GM18951 (cell line): ENCODE measurements at regions not wholly inside any gene's neighbourhood (a gene's known extent, or its start where the extent isn't known, plus 50 kb on each side); places are given as distances from the start of the nearest gene placed in this dataset.

Experiments used
- POLR2A ChIP-seq: IDR thresholded peaks from 4 replicates; pipeline ENCODE4 v1.6.1; 2011; ENCODE audit warnings: mild to moderate bottlenecking; ENCODE audit not compliant: insufficient read length, insufficient read depth; ENCODE audit errors: extremely low read depth
- in situ Hi-C: fragments of 300-500 bp; cut with MboI; formaldehyde crosslinking; loops from one replicate; pipeline ENCODE4 v1.12.0; 2022; ENCODE audit warnings: low sequenced_read_pairs, mixed read lengths, inconsistent platforms; ENCODE audit not compliant: unreplicated experiment

DNA sequence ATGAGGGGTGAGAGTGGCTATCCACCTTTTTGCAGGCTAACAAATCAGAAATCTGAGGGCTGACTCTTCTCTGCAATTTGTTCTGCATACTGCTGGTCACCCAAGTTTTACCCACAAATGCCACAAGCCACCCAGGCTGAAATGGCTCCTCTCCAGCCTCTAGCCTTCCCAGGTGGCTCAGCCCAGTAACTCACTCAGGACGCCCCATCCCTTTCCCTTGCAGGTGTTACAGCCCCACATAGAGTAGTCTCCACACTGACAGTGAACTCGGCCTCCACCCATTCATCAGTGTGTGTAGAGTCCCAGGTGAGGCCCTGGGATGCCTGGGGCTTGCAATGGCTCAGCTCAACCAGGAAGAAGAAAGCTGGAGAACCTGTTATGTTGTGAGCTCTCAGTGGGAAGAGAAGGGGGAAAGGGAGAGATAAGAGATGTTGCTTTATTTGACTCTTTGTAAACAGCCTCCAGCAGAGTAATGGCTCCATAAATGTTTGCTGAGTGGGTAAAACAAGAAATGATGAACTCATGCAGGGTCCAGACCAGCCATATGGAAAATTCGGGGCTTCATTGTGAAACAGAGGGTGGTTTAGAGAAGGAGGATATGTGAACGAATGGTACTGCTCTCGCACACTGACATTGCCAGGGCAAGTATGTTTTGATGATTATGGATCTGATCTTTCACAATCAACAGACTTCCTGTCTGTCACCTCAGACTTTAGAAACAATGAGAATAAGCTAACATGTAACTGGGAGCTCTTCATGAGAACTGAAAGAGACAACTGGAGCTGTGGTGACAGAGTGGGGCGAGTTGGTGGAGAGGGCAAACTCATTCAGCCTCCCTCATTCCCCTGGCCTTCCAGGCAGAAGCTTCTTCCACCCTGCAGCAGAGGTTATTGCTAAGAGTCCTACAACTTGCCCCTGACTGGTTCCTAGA is 74.2 kb upstream of the RFC3 start:
- no peak for TF ChIP-seq POLR2A
- in situ Hi-C loops, result no loop called here

GRCh38 chr13:33744589-33745369 is 73.2 kb upstream of the RFC3 start:
- in situ Hi-C loops, result no loop called here
- no peak for TF ChIP-seq POLR2A

GRCh38 chr13:33745370-33746324 is 72.3 kb upstream of the RFC3 start:
- TF ChIP-seq POLR2A, result no peak
- in situ Hi-C loops, result no loop called here

- no peak for TF ChIP-seq POLR2A
- in situ Hi-C loops, result no loop called here
Measured at GRCh38 chr13:33746867-33747266, 71.1 kb upstream of the RFC3 start.

DNA sequence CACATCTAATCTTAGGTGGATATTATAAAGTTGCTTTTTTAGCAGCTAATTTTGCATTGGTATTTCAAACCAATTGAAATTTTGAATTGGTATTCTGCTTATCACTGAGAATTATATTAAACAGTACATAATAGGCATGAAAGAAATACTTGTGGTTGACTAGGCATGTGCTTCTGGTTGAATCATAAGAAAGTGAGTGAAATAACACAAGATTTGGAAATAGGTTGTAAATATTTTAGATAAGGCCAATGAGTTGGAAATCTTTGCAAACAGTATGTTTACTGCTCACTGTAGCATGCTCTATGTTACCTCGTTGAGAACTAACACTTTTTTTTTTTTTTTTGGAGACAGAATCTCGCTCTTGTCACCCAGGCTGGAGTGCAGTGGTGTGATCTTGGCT is 66.8 kb upstream of the RFC3 start:
- no peak for TF ChIP-seq POLR2A
- in situ Hi-C loops, result no loop called here

DNA sequence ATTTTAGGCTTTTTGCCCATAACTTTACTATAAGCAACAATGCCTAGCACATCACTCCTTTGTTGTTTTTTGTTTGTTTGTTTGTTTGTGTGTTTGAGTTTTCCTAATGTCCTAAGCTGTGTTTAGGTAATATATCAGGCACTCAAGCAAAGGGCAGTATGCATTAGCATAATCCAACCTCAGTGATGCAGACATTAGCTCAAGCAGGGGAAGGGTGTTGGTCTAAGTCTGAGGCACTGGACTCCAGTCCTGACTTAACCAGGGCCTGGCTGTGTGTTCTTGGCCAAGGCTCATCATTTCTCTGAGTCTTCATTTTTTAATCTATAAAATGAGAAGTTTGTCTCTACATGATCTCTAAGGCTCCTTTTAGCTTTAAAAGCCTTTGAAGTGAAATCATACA is 65.9 kb upstream of the RFC3 start:
- no peak for TF ChIP-seq POLR2A
- in situ Hi-C loops, result no loop called here

DNA sequence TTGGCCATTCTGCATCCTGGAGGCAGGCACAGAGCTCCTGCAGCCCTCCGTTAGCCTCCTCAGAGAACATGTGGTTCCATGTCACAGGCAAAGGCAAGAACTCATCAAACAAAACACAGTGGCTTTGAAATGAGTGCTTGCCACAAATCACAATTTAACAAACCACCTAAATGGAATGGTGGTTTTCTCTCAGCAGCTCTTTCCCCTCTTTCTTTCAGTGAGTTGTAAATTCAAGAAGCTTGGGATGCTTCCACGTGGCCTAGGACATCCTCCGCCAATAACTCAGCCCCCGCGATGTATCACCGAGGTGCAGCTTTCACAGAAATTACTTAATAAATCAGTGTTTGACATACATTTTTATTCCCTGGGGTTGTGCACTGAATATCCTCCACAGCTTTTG is 65.4 kb upstream of the RFC3 start:
- TF ChIP-seq POLR2A, result no peak
- in situ Hi-C loops, result no loop called here

DNA sequence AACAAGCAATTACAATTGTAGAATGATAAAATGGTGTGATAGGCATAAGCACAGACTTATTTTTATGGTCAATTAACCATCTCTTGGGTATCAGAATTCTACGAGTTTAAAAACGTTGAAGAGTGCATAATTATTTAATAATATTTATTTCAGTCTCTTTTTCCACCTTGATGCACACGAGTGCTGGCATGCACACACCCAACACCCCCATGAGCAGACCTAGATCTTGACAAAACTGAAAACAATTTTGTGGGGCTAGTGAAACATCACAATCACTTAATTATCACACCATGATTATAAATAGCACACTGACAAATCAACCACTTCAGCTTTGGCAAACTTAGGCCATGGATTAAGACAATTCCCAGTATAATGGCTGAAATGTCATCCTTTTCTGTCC is 61.0 kb upstream of the RFC3 start:
- in situ Hi-C loops, result no loop called here

GRCh38 chr13:33757713-33758112 is 60.2 kb upstream of the RFC3 start:
- in situ Hi-C loops, result no loop called here
- TF ChIP-seq POLR2A, result no peak

More for the DNA sequence above, 61.0 kb upstream of the RFC3 start:
- TF ChIP-seq POLR2A, result no peak

DNA sequence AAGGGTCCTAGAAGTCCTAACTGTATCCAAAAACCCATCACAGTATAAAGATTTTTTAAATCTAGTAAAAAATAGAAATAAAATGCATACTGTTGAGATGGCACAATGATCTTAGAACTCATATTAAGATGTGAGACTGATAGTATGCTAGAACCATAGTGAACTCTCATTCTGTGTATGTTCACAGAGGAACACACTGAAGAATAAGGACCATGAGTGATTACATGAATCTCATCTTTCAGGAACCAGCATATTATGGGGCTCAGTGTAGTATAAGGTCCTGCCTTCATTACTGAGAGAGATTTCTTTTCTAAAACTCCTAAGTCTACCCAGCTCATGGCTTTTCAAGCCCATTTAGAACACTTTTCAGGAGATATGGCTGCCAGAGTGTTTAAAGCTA is 59.8 kb upstream of the RFC3 start:
- TF ChIP-seq POLR2A, result no peak

DNA sequence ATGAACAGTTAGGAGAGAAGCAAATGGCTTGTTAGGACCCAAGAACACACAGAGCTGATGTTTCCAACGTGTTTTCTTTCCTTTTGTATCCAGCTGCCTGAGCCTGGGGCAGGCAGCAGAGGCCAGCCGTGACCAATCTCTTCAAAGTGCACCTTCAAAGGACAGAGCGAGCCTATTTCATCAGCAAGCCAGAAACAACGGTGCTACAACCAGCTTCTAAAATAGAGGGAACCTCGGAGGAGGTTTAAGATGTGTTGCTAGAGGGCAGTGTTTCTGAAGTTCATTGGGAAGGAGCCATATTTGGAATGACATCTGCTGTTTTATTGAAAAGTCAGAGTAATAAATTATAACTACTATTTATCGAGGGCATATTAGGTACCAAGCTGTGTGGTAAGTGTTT is 56.2 kb upstream of the RFC3 start:
- in situ Hi-C loops, result no loop called here
- no peak for TF ChIP-seq POLR2A

More for the DNA sequence above, 59.8 kb upstream of the RFC3 start:
- in situ Hi-C loops, result no loop called here

- in situ Hi-C loops, result no loop called here
- TF ChIP-seq POLR2A, result no peak
Measured at GRCh38 chr13:33763021-33763420, 54.9 kb upstream of the RFC3 start.

- no peak for TF ChIP-seq POLR2A
- in situ Hi-C loops, result no loop called here
Measured at GRCh38 chr13:33764716-33765115, 53.2 kb upstream of the RFC3 start.
